ENCODE measurements at regions not wholly inside any gene's neighbourhood (a gene's known extent, or its start where the extent isn't known, plus 50 kb on each side); places are given as distances from the start of the nearest gene placed in this dataset.

GRCh38 chr4:3818371-3818770, 52.2 kb downstream of the ADRA2C start:
- Mint-ChIP-seq H3K27me3 (no peaks in the 10 kb centered on the region), H3K4me3 (no peak overlapping the region), H3K4me1 (ENCODE audit: low read depth) (no peaks in the 10 kb centered on the region), H3K27ac (no peak overlapping the region), H3K9me3 (no peaks in the 10 kb centered on the region), H3K36me3 (ENCODE audit: low read depth) (no peaks in the 10 kb centered on the region)

- Mint-ChIP-seq H3K27me3 (no peaks in the 10 kb centered on the region), H3K4me3 (no peak overlapping the region), H3K36me3 (ENCODE audit: low read depth) (no peaks in the 10 kb centered on the region), H3K27ac (no peak overlapping the region), H3K9me3 (no peaks in the 10 kb centered on the region), H3K4me1 (ENCODE audit: low read depth) (no peaks in the 10 kb centered on the region)
These were observed 53.2 kb downstream of the ADRA2C start for GRCh38 chr4:3819210-3819919.

- Mint-ChIP-seq H3K9me3 (no peaks in the 10 kb centered on the region), H3K27ac (no peak overlapping the region), H3K4me1 (ENCODE audit: low read depth) (no peaks in the 10 kb centered on the region), H3K36me3 (ENCODE audit: low read depth) (no peaks in the 10 kb centered on the region), H3K27me3 (no peaks in the 10 kb centered on the region), H3K4me3 (no peak overlapping the region)
These were observed 54.0 kb downstream of the ADRA2C start for GRCh38 chr4:3820016-3820805.

- Mint-ChIP-seq H3K4me3 (no peak overlapping the region), H3K36me3 (ENCODE audit: low read depth) (no peaks in the 10 kb centered on the region), H3K27ac (no peak overlapping the region), H3K27me3 (no peaks in the 10 kb centered on the region), H3K4me1 (ENCODE audit: low read depth) (no peaks in the 10 kb centered on the region), H3K9me3 (no peaks in the 10 kb centered on the region)
These were observed 54.8 kb downstream of the ADRA2C start for GRCh38 chr4:3820806-3821579.

DNA sequence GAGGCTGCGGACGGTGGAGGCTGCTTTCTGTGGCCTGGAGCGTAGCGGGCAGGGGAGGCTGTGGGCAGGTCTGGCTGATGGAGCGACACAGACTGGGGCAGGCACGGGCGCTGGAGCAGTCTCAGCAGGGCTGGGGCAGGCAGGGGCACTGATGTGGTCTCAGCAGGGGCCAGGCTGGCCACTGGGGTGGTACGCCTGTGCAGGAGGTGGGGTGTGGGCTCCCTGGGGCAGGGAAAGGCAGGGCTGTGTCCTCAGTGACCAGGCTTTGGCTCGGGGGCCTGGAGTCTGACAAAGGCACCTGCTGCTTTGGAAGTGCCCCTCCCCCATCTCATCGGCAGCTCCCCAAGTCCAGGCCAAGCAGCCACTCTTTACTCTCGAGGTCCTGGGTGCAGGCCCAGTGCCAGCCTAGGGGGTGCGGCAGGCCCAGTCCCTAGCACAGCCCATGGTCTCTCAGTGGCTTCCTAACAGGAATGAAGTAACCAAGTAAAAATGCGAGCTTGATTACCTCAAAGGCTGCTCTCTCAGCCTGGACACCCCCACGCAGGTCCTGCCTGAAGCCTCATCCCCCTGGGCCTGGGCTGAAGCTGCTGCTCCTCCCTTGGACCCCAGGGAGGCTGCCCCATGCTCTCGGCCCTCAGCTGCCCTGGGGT, 55.5 kb downstream of the ADRA2C start:
- no peaks in the 10 kb centered on the region for H3K27me3 Mint-ChIP-seq
- no peak overlapping the region for H3K27ac Mint-ChIP-seq
- H3K9me3 Mint-ChIP-seq: no peaks in the 10 kb centered on the region
- H3K36me3 Mint-ChIP-seq (ENCODE audit: low read depth): no peaks in the 10 kb centered on the region
- no peak overlapping the region for H3K4me3 Mint-ChIP-seq
- H3K4me1 Mint-ChIP-seq (ENCODE audit: low read depth): no peaks in the 10 kb centered on the region

GRCh38 chr4:3822230-3822947, 56.2 kb downstream of the ADRA2C start:
- Mint-ChIP-seq H3K36me3 (ENCODE audit: low read depth) (no peaks in the 10 kb centered on the region), H3K4me3 (no peak overlapping the region), H3K27me3 (no peaks in the 10 kb centered on the region), H3K27ac (no peak overlapping the region), H3K9me3 (no peaks in the 10 kb centered on the region), H3K4me1 (ENCODE audit: low read depth) (no peaks in the 10 kb centered on the region)

DNA sequence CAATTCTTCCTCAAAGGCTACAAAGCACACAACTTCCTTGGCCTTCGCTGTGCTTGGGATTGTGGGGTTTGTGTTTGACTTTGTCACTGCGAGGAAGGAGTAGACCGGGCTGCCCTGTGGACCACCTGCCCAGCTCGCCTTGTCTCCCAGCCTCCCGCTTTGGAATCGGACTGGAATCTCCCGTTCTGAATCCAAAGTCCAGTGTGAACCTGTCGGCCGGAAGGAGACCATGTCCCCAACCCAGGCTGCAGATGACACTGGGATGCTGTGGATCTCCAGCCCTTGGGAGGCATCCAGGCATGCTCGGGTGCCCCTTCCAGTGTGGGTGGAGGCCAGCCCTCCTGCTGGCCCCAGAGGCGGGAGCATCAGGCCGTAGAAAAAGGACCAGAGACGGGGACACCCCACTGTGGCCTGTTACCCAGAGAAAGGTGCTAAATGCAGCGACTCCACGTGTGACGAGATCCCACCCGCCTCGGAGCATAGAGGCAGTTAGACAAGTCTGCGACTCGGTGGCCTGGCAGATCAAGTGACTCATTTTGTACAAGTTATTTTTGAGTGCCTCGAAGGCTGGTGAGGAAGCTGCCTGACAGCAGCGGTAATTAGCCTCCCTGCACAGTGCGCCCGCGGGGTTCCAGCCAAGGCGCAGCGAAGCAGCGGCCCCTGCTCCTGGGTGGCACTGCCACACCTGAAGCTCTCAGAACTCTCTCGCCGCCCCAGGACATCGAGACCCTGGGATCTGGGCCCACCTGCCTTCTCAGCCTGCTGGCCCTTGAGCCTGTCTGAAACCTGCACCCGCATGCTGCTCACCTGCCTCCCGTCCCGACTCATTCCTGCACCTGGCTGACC, 57.5 kb downstream of the ADRA2C start:
- Mint-ChIP-seq H3K27ac (no peak overlapping the region), H3K4me1 (ENCODE audit: low read depth) (no peaks in the 10 kb centered on the region), H3K4me3 (no peak overlapping the region), H3K9me3 (no peaks in the 10 kb centered on the region), H3K27me3 (no peaks in the 10 kb centered on the region), H3K36me3 (ENCODE audit: low read depth) (no peaks in the 10 kb centered on the region)

DNA sequence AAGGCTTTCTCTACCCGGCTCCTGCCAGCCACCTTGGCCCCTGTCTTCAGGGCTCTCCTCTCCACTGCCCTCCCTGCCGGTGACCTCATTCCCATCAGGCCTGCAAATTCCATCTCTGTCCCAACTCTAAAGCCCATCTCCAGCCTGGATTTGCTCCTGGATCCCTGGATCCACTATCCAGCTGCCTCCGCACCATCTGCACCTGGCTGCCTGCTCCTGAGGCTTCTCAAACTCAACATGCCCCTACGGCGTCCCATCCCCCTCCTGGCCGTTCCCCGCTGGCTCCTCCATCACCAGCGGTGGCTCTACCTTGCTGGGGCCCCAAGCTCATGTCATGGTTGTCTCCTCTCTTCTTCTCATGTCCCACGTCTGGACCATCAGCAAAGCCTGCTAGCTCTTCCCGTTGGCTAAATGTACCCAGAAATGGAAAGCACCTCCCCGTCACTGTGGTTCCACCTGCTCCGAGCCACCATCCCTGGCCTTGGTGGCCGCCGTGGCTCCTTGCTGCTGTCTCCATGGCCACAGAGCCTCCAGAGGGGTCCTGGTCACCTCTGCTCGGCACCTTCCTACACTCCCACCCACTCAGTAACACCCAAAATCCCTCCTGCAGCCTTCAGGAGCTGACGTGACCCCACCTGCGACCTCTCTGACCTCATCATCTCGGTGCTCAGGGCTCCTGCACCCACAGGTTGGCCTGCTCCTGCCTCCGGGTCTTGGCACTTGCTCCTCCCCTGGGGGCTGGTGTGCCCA, 58.5 kb downstream of the ADRA2C start:
- no peak overlapping the region for H3K4me3 Mint-ChIP-seq
- H3K4me1 Mint-ChIP-seq (ENCODE audit: low read depth): no peaks in the 10 kb centered on the region
- H3K27ac Mint-ChIP-seq: peak overlapping the region; percentile 2
- no peaks in the 10 kb centered on the region for H3K27me3 Mint-ChIP-seq
- H3K9me3 Mint-ChIP-seq: no peaks in the 10 kb centered on the region
- H3K36me3 Mint-ChIP-seq (ENCODE audit: low read depth): no peaks in the 10 kb centered on the region

GRCh38 chr4:3825530-3825929, 59.3 kb downstream of the ADRA2C start:
- Mint-ChIP-seq H3K4me3 (no peak overlapping the region), H3K4me1 (ENCODE audit: low read depth) (no peaks in the 10 kb centered on the region), H3K27ac (no peak overlapping the region), H3K9me3 (no peaks in the 10 kb centered on the region), H3K36me3 (ENCODE audit: low read depth) (no peaks in the 10 kb centered on the region), H3K27me3 (no peaks in the 10 kb centered on the region)

GRCh38 chr4:3826247-3827172, 60.3 kb downstream of the ADRA2C start:
- Mint-ChIP-seq H3K27ac (no peak overlapping the region), H3K36me3 (ENCODE audit: low read depth) (no peaks in the 10 kb centered on the region), H3K9me3 (no peaks in the 10 kb centered on the region), H3K4me3 (no peak overlapping the region), H3K27me3 (no peaks in the 10 kb centered on the region), H3K4me1 (ENCODE audit: low read depth) (no peaks in the 10 kb centered on the region)

DNA sequence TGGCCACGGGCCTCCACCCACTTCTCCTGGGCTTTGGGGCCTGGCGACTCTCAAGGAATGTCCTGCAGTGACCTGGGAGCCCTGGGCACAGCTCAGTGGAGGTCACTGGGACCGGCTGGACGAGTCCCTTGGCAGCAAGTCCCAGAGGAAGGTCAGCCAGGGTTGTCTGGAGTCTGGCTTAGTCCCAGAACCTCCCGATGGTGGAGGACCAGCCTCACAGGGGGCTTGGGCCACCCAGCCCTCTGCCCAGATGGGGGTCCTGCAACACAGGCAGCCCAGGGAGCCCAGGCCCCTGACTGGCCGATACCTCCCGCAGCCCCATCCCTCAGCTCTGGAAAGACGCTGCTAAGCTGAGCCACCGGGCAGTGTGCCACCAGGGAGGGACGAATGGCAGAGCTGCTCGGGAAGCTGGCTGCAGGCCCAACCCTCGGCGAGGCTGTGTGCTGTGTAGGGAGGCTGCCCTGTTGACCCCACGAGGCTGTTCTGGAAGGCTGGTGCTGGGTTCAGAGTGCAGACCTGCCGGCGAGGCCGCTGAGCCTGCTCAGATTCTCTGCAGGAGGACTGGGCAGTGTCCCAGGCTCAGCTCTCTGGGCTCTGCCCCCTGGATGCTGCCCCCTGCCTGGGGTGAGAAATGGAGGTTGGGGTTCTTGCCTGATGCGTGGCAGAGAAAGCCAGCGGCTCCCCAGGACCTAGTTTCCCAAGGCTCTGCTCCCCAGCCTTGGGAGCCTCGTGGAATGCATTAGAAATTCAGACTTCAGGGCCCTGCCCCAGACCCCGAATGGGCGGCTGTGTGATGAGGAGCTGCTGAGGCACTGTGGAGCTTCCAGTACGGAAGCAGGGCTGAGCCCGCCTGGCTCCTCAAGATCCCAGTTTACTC, 61.7 kb downstream of the ADRA2C start:
- H3K4me3 Mint-ChIP-seq: no peak overlapping the region
- H3K9me3 Mint-ChIP-seq: no peaks in the 10 kb centered on the region
- H3K27me3 Mint-ChIP-seq: no peaks in the 10 kb centered on the region
- no peaks in the 10 kb centered on the region for H3K4me1 Mint-ChIP-seq (ENCODE audit: low read depth)
- H3K27ac Mint-ChIP-seq: no peak overlapping the region
- no peaks in the 10 kb centered on the region for H3K36me3 Mint-ChIP-seq (ENCODE audit: low read depth)

DNA sequence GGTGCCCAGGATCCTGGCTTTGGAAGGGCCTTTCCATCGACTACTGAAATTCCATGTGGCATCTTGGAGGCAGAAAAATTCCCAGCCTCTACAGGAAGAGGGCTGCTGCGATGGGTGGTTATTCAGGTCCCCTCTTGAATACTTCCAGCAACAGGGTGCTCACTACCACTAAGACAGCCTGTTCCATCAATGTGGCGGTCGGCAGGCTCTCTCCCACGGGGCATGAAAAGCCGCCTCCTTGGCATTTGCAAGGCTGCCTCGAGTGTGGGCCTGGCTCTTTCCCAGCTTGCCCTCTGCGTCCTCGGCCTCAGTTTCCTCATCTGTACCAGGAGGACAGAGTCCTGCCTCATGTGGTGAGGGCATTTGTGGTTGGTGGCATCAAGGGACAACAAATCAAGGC, 62.4 kb downstream of the ADRA2C start:
- Mint-ChIP-seq H3K27ac (no peak overlapping the region), H3K36me3 (ENCODE audit: low read depth) (no peaks in the 10 kb centered on the region), H3K4me1 (ENCODE audit: low read depth) (no peaks in the 10 kb centered on the region), H3K4me3 (no peak overlapping the region), H3K27me3 (peaks cover 3% of the 10 kb centered on the region), H3K9me3 (no peaks in the 10 kb centered on the region)

Measured in stimulated activated naive CD8-positive, alpha-beta T cell treated with anti-CD3 and anti-CD28 coated beads, Interleukin-15, Interleukin-2, amounts not matched to agents 100 ng/mL and 50 ng/mL, for 24 hours (primary cell).